Hepatocyte (in vitro differentiated cells): ENCODE measurements at regions not wholly inside any gene's neighbourhood (a gene's known extent, or its start where the extent isn't known, plus 50 kb on each side); places are given as distances from the start of the nearest gene placed in this dataset.

ENCODE experiments used
- DNase-seq: peaks from one replicate; pipeline ENCODE4 v3.0.0-alpha.2; 2016; ENCODE audit warnings: low spot score
- H2AFZ ChIP-seq: fragments of 200-600 bp; sonication (generic); 2 replicates; pipeline ENCODE4 v1.6.0; 2016; ENCODE audit warnings: antibody characterized with exemption, mild to moderate bottlenecking
- H3K27ac ChIP-seq: fragments of 200-600 bp; sonication (generic); 2 replicates; pipeline ENCODE4 v1.5.1; 2016; ENCODE audit warnings: mild to moderate bottlenecking
- H3K27me3 ChIP-seq: fragments of 200-600 bp; sonication (generic); 2 replicates; pipeline ENCODE4 v1.6.1; 2016
- H3K36me3 ChIP-seq: fragments of 200-600 bp; sonication (generic); replicated peaks from 2 replicates; pipeline ENCODE4 v1.5.1; 2016; ENCODE audit warnings: low read depth; ENCODE audit not compliant: insufficient read depth
- H3K4me1 ChIP-seq: fragments of 200-600 bp; sonication (generic); 2 replicates; pipeline ENCODE4 v1.5.1; 2016; ENCODE audit warnings: mild to moderate bottlenecking, moderate library complexity; ENCODE audit not compliant: insufficient read depth
- H3K4me2 ChIP-seq: fragments of 200-600 bp; sonication (generic); 2 replicates; pipeline ENCODE4 v1.6.0; 2016
- H3K4me3 ChIP-seq: fragments of 200-600 bp; sonication (generic); 2 replicates; pipeline ENCODE4 v1.5.1; 2016; ENCODE audit warnings: mild to moderate bottlenecking
- H3K79me2 ChIP-seq: fragments of 200-600 bp; sonication (generic); 2 replicates; pipeline ENCODE4 v1.6.0; 2017; ENCODE audit warnings: mild to moderate bottlenecking
- H3K9me2 ChIP-seq: fragments of 200-600 bp; sonication (generic); replicated peaks from 2 replicates; pipeline ENCODE4 v1.6.0; 2017; ENCODE audit warnings: mild to moderate bottlenecking; ENCODE audit not compliant: insufficient read depth
- H3K9me3 ChIP-seq: fragments of 200-600 bp; sonication (generic); 2 replicates; pipeline ENCODE4 v1.5.1; 2016; ENCODE audit warnings: low read depth, mild to moderate bottlenecking
- H4K20me1 ChIP-seq: fragments of 200-600 bp; sonication (generic); 2 replicates; pipeline ENCODE4 v1.6.0; 2016; ENCODE audit warnings: mild to moderate bottlenecking; ENCODE audit not compliant: insufficient read depth, poor library complexity, severe bottlenecking
- EZH2 ChIP-seq: fragments of 200-600 bp; sonication (generic); IDR thresholded peaks from 2 replicates; pipeline ENCODE4 v1.6.1; 2016; ENCODE audit warnings: antibody characterized with exemption, mild to moderate bottlenecking, borderline replicate concordance
- EZH2phosphoT487 ChIP-seq: fragments of 200-600 bp; sonication (generic); IDR thresholded peaks from one replicate; pipeline ENCODE4 v1.6.1; 2018; ENCODE audit warnings: antibody characterized with exemption, mild to moderate bottlenecking, low read depth, moderate library complexity; ENCODE audit not compliant: unreplicated experiment, severe bottlenecking
- WGBS: methylation state at CpG from one replicate; pipeline ENCODE4 v1.1.6; 2016; ENCODE audit warnings: low lambda C conversion rate; ENCODE audit errors: missing lambda C conversion rate; 5-methylcytosine and 5-hydroxymethylcytosine counted together
- TF ChIP-seq, protein P1 (sequence below): fragments of 200-600 bp; sonication (generic); IDR thresholded peaks from 2 replicates; pipeline ENCODE4 v1.5.1; 2016; ENCODE audit warnings: antibody characterized with exemption, mild to moderate bottlenecking; ENCODE audit not compliant: poor library complexity

DNA sequence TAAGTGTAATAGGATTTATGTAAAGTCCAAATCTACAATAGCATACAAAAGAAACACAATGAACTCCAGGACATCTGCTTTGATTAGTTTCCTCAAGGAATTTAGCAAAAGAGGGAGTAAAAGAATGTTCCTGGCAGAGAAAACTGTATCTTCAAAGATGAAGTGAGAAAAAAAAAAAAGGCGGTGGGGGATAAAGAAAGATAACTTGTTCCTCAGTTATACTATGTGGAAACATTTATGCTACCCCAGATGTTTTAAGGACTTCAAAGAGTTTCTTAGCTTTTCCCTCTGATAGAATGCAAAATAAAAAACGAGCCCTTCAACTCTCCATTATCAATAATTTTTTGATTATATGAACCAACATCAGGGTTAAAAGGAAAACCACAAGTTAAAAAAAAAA is 908.9 kb upstream of the ADGRL2 start:
- WGBS, result 72% methylated on average over 2 of the region's 2 CpGs

DNA sequence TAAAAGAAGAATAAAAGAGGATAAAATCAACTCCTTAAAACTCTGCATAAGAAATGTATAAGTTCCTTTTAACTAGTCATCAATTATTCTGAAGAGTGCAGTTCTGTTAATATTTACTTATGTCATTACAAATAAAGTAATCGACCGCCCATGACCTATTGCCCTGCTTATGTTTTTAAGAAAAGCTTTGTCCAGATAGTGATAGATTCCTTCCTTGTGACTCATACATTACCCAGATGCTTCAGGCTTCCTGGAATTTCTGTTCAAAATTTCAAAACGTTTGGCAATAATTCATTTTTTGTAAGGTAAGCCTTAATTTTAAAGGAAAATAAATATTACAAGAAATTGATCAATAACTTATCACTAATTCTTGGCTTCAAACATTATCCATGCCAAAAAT is 918.2 kb upstream of the ADGRL2 start:
- Histone ChIP-seq H2AFZ (no peak overlapping the region), H4K20me1 (no peaks in the 10 kb centered on the region), H3K36me3 (no peaks in the 10 kb centered on the region), H3K9me3 (no peaks in the 10 kb centered on the region), H3K4me2 (peak overlapping the region; percentile 6), H3K9me2 (no peaks in the 10 kb centered on the region), H3K27ac (no peak overlapping the region), H3K4me3 (no peak overlapping the region), H3K79me2 (no peaks in the 10 kb centered on the region), H3K27me3 (no peaks in the 10 kb centered on the region), H3K4me1 (no peaks in the 10 kb centered on the region)
- WGBS, result 18% methylated on average over 3 of the region's 3 CpGs
- peak; percentile 35 for DNase-seq
- no peak for TF ChIP-seq EZH2
- TF ChIP-seq, protein P1, sequence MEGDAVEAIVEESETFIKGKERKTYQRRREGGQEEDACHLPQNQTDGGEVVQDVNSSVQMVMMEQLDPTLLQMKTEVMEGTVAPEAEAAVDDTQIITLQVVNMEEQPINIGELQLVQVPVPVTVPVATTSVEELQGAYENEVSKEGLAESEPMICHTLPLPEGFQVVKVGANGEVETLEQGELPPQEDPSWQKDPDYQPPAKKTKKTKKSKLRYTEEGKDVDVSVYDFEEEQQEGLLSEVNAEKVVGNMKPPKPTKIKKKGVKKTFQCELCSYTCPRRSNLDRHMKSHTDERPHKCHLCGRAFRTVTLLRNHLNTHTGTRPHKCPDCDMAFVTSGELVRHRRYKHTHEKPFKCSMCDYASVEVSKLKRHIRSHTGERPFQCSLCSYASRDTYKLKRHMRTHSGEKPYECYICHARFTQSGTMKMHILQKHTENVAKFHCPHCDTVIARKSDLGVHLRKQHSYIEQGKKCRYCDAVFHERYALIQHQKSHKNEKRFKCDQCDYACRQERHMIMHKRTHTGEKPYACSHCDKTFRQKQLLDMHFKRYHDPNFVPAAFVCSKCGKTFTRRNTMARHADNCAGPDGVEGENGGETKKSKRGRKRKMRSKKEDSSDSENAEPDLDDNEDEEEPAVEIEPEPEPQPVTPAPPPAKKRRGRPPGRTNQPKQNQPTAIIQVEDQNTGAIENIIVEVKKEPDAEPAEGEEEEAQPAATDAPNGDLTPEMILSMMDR, result no peak
- TF ChIP-seq EZH2phosphoT487, result no peak

More for the DNA sequence above, 908.9 kb upstream of the ADGRL2 start:
- Histone ChIP-seq H3K4me1 (no peaks in the 10 kb centered on the region), H3K4me2 (no peak overlapping the region), H3K79me2 (no peaks in the 10 kb centered on the region), H3K27ac (no peak overlapping the region), H3K27me3 (no peaks in the 10 kb centered on the region), H3K4me3 (no peak overlapping the region), H3K9me2 (no peaks in the 10 kb centered on the region), H3K9me3 (no peaks in the 10 kb centered on the region), H2AFZ (no peak overlapping the region), H3K36me3 (no peaks in the 10 kb centered on the region), H4K20me1 (no peaks in the 10 kb centered on the region)
- DNase-seq, result no peak
- TF ChIP-seq, protein P1, result no peak
- TF ChIP-seq EZH2 (no peak), EZH2phosphoT487 (no peak)

- H2AFZ ChIP-seq, result no peak overlapping the region
- TF ChIP-seq, protein P1, result no peak
Observed at GRCh38 chr1:80878343-80878742, 922.4 kb upstream of the ADGRL2 start.

DNA sequence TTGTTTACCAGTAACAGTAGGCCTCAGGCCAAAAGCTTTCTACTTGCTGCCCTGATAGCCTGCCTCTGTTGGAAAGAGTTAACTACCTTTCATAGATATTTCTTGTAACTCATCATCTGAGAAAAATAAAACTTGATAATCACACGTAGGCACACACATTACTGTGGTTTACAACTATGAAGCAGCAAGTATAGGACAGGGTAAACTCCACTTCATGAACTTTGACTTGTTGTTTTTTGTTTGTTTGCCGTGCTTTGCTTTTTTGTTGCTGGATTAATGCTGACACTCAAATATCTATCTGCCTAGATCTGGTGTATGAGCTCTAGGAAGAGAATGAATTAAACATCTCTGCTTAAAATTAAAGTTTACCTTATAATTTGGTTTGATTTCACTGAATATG is 924.7 kb upstream of the ADGRL2 start:
- TF ChIP-seq, protein P1, result no peak
- TF ChIP-seq EZH2phosphoT487 (no peak), EZH2 (no peak)
- 78% methylated on average over 2 of the region's 2 CpGs for WGBS
- no peak for DNase-seq
- Histone ChIP-seq H2AFZ (no peak overlapping the region), H4K20me1 (no peaks in the 10 kb centered on the region), H3K9me3 (no peaks in the 10 kb centered on the region), H3K4me3 (no peak overlapping the region), H3K27me3 (no peaks in the 10 kb centered on the region), H3K79me2 (no peaks in the 10 kb centered on the region), H3K4me1 (no peaks in the 10 kb centered on the region), H3K4me2 (no peak overlapping the region), H3K36me3 (no peaks in the 10 kb centered on the region), H3K9me2 (no peaks in the 10 kb centered on the region), H3K27ac (no peak overlapping the region)

More at GRCh38 chr1:80878343-80878742, 922.4 kb upstream of the ADGRL2 start:
- Histone ChIP-seq H3K9me2 (no peaks in the 10 kb centered on the region), H3K4me3 (no peak overlapping the region), H3K4me2 (no peak overlapping the region), H3K27ac (no peak overlapping the region), H3K27me3 (no peaks in the 10 kb centered on the region), H3K9me3 (no peaks in the 10 kb centered on the region), H3K79me2 (no peaks in the 10 kb centered on the region), H4K20me1 (no peaks in the 10 kb centered on the region), H3K4me1 (no peaks in the 10 kb centered on the region), H3K36me3 (no peaks in the 10 kb centered on the region)
- no peak for DNase-seq
